PC-3 (cell line): ENCODE measurements at regions not wholly inside any gene's neighbourhood (a gene's known extent, or its start where the extent isn't known, plus 50 kb on each side); places are given as distances from the start of the nearest gene placed in this dataset.

Experiments
- EZH2 ChIP-seq: fragments of 300-600 bp; sonication (generic); IDR thresholded peaks from one replicate; pipeline ENCODE4 v1.6.1; 2017; ENCODE audit warnings: antibody characterized with exemption, mild to moderate bottlenecking, low read length; ENCODE audit not compliant: unreplicated experiment
- EZH2phosphoT487 ChIP-seq: fragments of 300-600 bp; sonication (generic); IDR thresholded peaks from 2 replicates; pipeline ENCODE4 v1.6.1; 2018; ENCODE audit warnings: mild to moderate bottlenecking, antibody characterized with exemption, low read length, borderline replicate concordance
- TF ChIP-seq, protein P1 (sequence below): fragments of 300-600 bp; sonication (generic); conservative IDR thresholded peaks from 2 replicates; pipeline ENCODE4 v1.5.1; 2017; ENCODE audit warnings: antibody characterized with exemption, low read depth, mild to moderate bottlenecking, low read length

- TF ChIP-seq, protein P1, sequence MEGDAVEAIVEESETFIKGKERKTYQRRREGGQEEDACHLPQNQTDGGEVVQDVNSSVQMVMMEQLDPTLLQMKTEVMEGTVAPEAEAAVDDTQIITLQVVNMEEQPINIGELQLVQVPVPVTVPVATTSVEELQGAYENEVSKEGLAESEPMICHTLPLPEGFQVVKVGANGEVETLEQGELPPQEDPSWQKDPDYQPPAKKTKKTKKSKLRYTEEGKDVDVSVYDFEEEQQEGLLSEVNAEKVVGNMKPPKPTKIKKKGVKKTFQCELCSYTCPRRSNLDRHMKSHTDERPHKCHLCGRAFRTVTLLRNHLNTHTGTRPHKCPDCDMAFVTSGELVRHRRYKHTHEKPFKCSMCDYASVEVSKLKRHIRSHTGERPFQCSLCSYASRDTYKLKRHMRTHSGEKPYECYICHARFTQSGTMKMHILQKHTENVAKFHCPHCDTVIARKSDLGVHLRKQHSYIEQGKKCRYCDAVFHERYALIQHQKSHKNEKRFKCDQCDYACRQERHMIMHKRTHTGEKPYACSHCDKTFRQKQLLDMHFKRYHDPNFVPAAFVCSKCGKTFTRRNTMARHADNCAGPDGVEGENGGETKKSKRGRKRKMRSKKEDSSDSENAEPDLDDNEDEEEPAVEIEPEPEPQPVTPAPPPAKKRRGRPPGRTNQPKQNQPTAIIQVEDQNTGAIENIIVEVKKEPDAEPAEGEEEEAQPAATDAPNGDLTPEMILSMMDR = no peak
- TF ChIP-seq EZH2 = no peak
- TF ChIP-seq EZH2phosphoT487 = 0 out of 2 replicates have a peak, but pooled peaks have one; percentile 50
Observed at GRCh38 chr14:59037620-59038019, 150.8 kb upstream of the DAAM1 start.
